ENCODE measurements at regions not wholly inside any gene's neighbourhood (a gene's known extent, or its start where the extent isn't known, plus 50 kb on each side); places are given as distances from the start of the nearest gene placed in this dataset.

DNA sequence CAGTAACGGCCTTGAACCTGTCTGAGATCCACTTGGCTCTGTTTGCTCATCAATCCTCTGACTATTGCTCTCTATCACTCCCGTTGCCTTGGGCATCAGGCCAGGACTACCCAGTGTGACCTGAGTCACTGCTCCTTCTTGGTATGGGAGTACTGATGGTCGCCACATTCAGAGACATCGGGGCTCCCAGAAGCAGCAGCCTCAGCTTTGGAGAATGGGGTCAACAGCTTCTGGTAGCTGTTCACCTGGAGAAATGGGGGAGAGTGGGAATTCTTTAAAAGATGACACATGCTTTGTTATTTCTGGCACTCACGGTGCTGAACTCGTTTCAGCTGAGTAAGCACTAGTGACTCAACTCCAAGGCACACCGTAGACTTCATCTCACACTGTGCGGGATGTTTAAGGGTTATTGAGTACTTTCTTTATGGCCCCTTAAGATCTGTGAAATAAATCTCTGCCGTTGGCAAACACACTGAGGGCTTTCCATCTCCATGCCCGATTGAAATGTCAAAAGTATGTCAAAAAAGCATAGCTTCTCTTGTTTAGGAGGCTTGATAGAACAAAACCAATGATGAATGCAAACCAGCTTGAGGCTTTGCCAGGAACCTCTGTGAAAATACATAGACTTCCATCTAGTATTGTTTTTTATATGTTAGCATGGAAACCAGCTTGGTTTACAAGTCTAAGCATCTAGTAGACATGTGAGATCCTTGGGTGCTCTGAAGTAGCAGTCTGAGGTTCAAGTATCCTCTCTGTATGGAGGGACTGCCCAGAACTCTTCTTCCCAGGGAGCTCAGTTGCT is 333.1 kb downstream of the CXCL12 start:
- no peak for DNase-seq (ENCODE audit: extremely low read depth, low read depth)
- TF ChIP-seq, protein P1, sequence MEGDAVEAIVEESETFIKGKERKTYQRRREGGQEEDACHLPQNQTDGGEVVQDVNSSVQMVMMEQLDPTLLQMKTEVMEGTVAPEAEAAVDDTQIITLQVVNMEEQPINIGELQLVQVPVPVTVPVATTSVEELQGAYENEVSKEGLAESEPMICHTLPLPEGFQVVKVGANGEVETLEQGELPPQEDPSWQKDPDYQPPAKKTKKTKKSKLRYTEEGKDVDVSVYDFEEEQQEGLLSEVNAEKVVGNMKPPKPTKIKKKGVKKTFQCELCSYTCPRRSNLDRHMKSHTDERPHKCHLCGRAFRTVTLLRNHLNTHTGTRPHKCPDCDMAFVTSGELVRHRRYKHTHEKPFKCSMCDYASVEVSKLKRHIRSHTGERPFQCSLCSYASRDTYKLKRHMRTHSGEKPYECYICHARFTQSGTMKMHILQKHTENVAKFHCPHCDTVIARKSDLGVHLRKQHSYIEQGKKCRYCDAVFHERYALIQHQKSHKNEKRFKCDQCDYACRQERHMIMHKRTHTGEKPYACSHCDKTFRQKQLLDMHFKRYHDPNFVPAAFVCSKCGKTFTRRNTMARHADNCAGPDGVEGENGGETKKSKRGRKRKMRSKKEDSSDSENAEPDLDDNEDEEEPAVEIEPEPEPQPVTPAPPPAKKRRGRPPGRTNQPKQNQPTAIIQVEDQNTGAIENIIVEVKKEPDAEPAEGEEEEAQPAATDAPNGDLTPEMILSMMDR (IDR thresholded peaks at IDR 0.05; ENCODE audit: low read depth, low read length) = no peak

DNA sequence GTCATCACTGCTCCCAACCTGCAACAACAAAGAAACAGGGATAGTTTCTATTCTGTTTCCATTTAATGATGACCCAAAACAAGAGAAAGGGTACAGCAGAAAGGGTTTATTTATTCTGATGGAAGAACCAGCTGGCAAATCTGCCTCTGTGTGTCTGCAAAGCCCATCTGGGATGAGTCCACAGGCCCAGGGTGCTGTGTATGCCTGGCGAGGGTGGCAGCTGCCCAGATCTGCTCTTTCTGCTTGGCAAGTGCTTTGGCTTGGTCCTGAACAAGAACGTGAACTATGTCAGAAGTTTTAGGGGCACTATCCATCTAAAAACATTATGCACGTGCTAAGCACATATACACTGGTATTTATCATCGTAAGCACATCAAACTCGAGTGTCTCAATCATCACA is 333.8 kb downstream of the CXCL12 start:
- DNase-seq (ENCODE audit: extremely low read depth, low read depth) = no peak
- TF ChIP-seq, protein P1 (IDR thresholded peaks at IDR 0.05; ENCODE audit: low read depth, low read length) = no peak

DNA sequence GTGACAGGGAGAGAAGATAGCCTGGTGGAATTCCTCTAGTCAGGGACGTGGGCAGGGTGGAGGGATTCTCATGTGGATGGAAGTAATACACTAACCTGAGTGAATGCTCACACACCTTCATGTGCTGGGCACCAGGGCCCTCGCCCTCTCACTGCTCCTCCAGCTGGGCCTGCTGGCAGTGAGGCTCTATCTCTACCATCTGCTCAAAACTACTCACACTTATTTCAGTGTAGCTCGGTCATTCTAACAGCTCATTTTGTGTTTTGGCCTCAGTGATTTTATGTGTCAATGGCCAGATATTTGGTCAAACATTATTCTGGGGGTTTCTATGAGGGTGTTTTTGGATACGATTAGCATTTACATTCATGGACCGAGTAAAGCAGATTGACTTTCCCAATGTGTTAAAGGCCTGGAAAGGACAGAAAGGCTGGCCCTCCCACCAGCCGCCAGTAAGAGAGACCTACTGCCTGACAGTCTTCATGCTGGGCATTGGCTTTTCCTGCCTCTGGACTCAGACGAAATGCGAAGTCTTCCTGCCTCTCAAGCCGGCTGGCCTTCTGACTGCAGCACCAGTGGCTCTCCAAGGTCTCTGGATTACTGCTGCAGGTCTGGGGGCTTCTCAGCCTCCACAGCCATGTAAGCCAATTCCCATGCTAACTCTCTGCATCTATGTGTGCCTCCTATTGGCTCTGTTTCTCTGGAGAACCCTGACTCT is 335.4 kb downstream of the CXCL12 start:
- DNase-seq (ENCODE audit: extremely low read depth, low read depth) = no peak
- TF ChIP-seq, protein P1 (IDR thresholded peaks at IDR 0.05; ENCODE audit: low read depth, low read length) = no peak

DNA sequence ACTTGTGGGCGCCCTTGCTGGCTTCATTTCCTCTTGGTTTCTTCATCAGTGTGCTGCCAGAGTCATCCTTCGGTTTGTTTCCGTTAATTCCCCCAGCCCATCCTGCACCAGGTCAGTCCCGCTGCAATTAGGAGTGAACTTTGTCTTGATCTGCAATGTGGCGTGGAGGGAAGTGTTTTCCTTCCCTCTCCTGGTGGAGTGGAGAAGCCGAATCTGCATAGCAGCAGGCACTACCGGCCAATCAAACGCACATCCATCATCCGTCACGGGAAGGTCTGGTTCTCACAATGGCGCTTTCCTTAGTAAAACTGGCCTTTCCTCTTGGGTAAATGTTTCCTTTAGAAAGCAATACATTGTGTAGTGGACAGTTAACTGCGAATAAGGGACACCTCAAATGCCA is 337.5 kb downstream of the CXCL12 start:
- TF ChIP-seq, protein P1 (IDR thresholded peaks at IDR 0.05; ENCODE audit: low read depth, low read length) = no peak
- no peak for DNase-seq (ENCODE audit: extremely low read depth, low read depth)

DNA sequence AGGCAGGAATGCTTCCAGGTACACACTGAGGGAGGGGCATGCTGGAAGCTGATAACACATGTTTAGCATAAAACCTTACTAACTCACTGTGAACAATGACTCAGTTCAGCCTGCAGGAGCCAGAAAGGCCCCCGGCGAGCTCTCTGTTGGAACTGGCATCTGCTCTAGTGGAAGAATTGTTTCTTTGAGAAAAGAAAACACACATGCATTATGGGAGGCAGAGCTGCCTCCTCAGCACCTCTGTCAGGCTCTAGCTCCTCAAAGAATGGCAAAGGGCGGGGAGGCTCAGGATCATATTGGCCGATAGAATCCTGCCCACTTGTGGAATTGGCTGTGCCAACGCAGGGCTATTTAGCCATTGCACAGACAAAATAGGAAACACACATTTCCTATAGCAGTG is 338.3 kb downstream of the CXCL12 start:
- DNase-seq (ENCODE audit: extremely low read depth, low read depth) = no peak
- TF ChIP-seq, protein P1 (IDR thresholded peaks at IDR 0.05; ENCODE audit: low read depth, low read length) = peak; percentile 8

DNA sequence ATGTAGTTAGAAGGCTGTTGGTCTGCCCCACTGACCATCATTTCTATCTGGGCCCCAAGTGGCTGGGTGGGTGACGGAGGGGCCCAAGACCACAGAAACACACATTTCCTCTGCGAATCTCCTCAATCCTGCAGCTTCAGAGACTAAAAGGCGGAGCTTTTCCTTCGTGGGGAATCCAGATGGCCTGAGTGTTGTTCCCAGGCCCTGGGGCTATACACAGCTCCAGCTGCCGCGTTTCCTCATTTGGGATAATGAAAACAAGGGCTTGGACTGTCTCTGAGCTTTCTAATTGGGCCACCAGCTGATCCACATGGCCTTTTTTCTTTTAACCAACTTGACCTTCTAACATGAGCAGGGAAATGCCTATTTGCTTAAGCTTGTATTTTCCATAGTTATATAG is 339.9 kb downstream of the CXCL12 start:
- no peak for DNase-seq (ENCODE audit: extremely low read depth, low read depth)
- TF ChIP-seq, protein P1 (IDR thresholded peaks at IDR 0.05; ENCODE audit: low read depth, low read length) = no peak

DNA sequence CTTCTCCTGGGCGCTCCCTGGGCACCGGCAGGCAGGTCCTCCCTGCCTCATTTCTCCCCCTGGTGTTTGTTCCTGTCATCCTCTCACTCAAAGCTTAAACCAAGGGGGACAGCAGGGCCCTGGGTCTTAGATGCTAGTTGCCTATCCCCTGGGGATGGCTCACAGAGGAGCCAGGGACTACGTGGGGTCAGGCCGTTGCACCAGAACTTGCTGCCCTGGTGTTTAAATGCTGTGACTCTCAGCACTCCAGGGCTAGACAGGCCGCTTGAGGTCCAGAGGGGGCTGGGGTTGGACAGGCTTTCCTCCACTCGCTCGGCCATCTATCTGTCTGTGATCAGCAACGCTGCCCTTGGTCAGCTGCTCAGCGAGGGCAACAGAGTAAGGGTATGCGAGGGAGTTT is 340.3 kb downstream of the CXCL12 start:
- no peak for DNase-seq (ENCODE audit: extremely low read depth, low read depth)
- TF ChIP-seq, protein P1 (IDR thresholded peaks at IDR 0.05; ENCODE audit: low read depth, low read length) = peak; percentile 8
